ENCODE measurements at regions not wholly inside any gene's neighbourhood (a gene's known extent, or its start where the extent isn't known, plus 50 kb on each side); places are given as distances from the start of the nearest gene placed in this dataset.
"Not testable (repeated sequence)": the region's sequence is repeated elsewhere in the genome, so short reads cannot be mapped to it uniquely, and the experiment has no call there.

DNA sequence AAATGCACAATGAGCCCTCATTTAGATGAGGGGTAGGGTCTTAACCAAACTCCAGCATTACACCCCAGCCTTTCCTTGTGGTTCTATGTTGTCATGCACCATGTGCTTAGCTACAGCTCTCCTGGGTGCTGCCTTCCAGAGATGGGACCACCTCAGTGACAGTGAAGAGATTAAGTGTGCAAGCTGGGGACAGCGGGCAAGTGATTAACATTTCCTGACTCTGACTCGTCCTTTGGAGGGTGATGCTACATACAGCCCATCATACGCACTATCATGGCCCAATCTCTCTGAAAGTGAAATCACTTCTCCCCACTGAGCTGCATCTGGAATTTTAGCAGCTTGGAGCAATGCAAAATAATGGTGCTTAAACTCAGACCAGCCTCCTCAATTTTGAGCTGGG lies 293.0 kb upstream of the PLGLB1 start:
- not testable (repeated sequence) for DNase-seq (ENCODE audit: low read depth in 2 of 2, low spot score in 1 of 2)

DNA sequence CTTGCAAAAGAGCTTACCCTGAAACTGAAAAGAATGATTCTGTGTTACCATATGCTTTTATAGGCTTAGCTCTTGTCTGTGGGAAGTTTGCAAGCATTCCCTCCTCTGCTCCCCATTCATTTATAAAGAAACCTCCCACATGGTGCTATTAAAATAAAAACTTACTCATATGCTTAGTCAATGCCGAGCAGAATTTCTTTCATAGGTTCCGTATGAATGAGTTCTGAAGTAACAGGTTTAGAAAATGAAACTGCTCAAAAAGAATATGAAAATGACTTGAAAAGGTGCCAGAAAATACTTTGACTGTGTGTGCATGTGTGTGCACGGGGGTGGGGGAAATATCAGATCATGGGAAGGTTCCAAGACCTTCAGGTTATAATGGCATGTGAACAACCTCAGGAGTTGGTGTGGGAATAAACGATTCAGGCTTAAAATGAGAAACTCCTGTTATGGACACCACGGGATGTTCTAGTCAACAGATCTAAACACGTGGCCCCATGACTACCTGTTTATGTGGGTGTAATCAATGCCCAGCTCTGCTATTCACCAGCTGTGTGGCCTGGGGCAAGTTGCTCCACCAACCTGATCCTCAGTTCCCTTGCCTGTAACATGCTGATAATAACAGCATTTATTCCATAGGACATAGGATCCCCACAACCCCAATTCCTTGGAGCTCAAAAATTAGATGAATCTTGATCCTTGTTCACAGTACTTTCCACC lies 293.7 kb upstream of the PLGLB1 start:
- DNase-seq (ENCODE audit: low read depth in 2 of 2, low spot score in 1 of 2): not testable (repeated sequence)

GRCh38 chr2:87317193-87317592 lies 295.5 kb upstream of the PLGLB1 start:
- not testable (repeated sequence) for DNase-seq (ENCODE audit: low read depth in 2 of 2, low spot score in 1 of 2)

DNA sequence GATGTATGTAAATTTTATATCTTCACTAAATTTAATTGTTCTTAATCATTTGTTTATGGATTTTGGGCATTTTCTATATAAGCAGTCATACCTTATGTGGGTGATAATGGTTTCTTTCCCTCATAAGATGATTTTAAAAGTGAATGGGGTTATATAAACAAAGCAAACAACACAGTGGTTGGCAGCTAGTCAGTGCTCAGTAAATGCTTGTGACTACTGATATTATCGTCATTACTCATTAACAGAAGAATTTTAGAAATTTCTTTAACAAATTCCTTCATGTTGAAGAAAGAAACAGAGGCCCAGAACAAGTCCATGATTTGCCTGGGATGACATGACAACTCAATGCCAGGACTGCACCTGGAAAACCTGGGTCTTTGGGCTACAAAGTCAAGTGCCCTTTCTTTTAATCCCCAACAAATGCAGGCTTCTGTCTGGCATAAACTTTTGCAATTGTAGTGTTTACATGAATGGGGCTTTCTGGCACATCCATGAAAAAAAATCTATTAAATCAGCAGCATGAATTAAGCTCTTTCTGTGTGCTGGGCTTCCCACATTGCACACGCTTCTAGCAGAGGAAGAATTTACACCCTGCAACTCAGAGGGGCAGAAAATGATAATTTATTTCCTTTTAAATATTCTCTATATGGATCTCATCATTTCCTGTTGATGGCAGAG lies 297.3 kb upstream of the PLGLB1 start:
- not testable (repeated sequence) for DNase-seq (ENCODE audit: low read depth in 2 of 2, low spot score in 1 of 2)

- not testable (repeated sequence) for DNase-seq (ENCODE audit: low read depth in 2 of 2, low spot score in 1 of 2)
These were observed 298.1 kb upstream of the PLGLB1 start for GRCh38 chr2:87319705-87320104.

DNA sequence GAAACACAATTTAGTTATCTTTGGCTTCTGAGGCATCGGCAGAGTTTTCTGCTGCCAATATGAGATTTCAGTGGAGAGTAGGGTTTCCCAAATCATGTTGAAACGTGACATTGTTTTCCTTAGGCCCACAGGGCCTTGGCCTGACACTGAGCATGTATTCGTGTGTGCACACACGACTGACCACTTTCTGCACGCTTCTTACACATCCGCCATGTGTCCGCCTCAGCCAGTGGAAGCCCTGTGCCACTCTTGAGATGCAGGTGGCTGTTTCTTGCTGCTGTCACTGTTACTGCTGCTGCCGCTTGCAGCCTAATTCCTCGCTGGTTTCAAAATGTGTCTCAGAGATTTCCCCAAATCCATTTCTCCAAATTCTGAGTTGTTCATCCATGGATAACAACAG lies 299.6 kb upstream of the PLGLB1 start:
- not testable (repeated sequence) for DNase-seq (ENCODE audit: low read depth in 2 of 2, low spot score in 1 of 2)

DNA sequence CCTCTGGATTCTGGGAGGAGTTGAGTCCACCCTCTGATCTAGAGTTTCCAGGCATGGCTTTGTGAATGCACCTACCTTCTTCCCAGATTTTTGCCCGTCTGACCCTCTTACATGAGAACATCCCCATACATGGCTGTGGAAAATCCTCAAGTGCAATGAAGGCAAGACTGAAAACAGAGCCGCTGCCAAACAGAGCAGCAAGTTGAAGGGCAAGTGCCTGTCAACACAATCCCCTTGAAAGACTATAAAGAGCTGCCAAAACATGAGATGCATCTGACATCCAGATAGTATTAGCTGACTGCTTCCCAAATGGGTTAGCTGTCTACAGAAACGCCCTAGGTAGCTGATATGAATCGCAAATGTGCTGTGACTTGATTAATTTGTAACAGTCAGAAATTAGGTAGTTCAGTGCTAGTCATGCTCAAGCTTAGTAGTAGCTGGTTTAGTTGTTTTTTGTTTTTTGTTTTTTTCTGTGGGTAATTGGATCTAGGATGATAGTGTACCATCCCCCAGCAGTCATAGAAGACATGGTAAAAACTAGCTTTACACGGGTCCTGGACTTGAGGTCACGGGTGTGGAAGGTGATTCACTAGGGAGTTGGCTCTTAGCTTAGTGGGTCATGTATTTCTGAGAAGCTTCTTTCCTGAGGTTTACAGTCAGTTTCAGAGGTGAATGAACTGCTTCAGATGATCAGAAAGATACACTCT lies 302.8 kb upstream of the PLGLB1 start:
- DNase-seq (ENCODE audit: low read depth in 2 of 2, low spot score in 1 of 2): not testable (repeated sequence)

DNA sequence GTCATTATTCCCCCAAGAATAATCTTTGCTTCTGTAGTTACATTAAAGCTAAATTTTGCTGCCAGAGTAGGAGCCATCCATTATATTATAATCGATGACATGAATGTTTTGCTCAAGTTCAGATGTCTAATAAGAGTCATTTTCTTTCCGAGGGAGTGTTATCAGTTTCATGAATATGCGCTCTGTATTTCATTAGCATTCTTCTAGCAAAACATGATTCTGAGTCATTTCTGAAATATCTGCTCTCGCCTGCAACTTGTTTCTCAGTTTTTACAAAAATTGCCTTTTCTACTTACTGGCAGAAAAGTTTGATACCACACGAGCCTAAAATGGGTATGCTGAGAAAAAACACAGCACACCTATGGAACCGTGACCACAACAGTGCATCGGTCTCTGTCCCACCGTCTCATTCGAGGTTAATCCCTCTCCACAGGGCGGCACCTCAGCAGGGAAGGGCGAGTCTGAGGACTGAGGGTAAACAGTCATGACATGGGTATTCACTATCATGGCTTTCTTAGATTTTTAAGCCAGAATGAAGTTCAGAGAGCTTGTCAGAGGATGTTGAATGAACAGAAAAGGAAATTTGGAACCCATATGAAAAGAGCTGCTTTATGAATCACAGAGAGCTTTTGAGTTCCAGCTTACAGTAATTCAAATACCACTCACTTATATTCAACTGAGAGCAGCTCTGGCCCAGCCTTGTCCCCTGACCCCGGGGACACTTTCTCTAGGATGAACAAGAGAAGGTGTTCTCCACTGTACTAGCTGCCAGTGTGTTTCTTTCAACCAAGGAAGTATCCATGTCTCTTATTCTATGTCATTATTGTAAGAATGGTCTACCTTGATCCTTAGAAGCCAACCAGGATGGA lies 303.6 kb upstream of the PLGLB1 start:
- not testable (repeated sequence) for DNase-seq (ENCODE audit: low read depth in 2 of 2, low spot score in 1 of 2)

DNA sequence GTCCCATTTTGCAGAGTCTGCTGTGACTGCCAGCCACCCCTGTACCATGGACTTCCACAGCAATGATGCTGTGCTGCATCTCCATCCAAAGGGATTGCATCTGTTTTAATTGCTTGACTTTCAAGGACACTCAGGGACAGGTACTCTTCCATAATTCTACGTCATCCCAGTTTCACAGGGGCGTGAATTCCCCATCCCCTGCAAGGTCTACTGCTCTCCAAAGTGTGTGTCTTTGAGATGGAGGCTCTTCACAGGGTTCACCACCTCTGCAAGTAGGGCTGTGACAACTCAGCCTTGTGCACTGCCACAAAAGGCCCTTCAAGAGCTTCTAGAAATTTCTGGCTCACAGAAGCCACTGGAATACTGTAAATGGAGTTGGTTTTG lies 304.3 kb upstream of the PLGLB1 start:
- not testable (repeated sequence) for DNase-seq (ENCODE audit: low read depth in 2 of 2, low spot score in 1 of 2)

DNA sequence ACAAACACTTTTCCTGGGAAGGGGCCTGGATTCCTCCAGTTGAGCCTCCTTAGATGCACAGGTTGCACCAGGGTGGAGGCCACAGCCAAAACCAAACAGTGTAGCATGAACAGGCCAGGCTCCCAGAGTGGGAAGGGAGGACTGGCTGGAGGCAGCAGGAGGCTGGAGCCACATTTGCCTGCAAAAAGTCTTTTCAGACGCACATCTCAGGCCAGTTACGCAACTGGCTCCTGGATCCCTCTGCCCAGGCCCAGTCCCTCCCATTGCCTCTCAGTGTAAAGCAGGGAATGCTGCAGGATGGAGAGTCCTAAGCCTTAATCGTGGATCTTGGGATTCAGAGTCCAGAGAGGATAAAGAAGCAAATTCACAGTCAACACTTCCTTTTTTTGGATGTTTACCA lies 305.1 kb upstream of the PLGLB1 start:
- not testable (repeated sequence) for DNase-seq (ENCODE audit: low read depth in 2 of 2, low spot score in 1 of 2)

DNA sequence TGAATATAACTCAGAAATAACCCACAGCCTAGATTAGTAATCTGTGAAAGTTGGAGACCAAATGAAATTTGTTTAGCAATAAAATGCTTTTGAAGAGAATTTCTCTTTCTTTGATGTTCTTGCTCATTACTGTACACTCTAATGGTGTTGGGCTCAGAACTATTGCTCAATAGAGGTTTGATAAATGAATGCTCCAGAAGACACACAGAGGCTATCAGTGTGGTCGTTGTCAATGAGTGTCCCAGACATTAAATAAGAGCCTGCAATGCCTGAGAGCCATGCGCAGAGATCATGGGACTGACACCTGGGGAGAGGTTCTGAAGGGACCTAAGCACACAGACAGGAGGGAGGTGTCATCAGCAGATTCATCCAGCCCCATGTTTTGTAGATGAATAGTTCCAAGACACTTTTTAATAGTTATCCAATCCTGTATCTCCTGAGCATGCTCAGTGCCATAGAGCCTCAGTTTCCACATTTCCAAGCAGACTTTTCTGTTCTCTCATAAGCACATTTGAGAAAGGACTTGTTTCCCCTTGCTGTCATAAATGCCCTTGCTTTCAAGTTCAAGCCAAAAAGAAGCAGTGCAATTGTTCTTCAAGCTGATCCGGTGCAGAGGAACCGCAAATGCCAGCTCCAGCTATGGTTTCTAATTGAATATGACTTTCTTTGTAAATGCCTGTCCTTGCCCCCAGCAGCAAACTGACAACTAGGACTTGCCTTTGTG lies 306.2 kb upstream of the PLGLB1 start:
- not testable (repeated sequence) for DNase-seq (ENCODE audit: low read depth in 2 of 2, low spot score in 1 of 2)

- DNase-seq (ENCODE audit: low read depth in 2 of 2, low spot score in 1 of 2): not testable (repeated sequence)
These were observed 307.9 kb upstream of the PLGLB1 start for GRCh38 chr2:87329529-87329928.

GRCh38 chr2:87330486-87330885 lies 308.8 kb upstream of the PLGLB1 start:
- not testable (repeated sequence) for DNase-seq (ENCODE audit: low read depth in 2 of 2, low spot score in 1 of 2)

DNA sequence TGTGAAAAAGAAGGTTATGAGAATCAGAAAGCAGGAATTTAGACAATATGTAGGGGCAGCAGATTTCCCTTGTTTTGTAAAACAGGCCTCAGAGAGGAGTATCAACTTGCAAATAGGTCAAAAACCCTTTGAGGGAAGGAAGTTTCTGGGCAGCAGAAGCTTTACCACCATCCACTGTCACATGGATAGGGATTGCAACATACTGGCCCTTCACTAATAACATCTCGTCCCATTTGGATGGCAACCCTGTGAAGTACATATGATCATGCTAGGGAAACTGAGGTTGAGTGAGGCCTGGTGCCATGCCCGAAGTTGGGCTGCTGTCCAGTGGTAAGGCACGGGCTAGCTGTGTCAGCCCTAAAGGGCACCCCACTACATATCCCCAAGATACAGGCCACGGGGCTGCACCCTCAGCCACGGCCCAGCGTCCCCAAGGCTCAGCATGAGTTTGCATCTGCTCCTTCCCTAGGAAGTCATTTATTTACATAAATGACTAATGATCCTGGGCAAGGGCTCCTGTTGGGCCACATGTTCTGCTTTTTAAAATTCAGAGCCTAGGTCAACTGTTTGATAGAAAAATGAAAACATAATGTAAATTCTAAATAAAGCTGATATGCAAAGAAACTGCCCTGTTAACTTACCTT lies 310.4 kb upstream of the PLGLB1 start:
- not testable (repeated sequence) for DNase-seq (ENCODE audit: low read depth in 2 of 2, low spot score in 1 of 2)

- not testable (repeated sequence) for DNase-seq (ENCODE audit: low read depth in 2 of 2, low spot score in 1 of 2)
These were observed 313.2 kb upstream of the PLGLB1 start for GRCh38 chr2:87334888-87335287.

- not testable (repeated sequence) for DNase-seq (ENCODE audit: low read depth in 2 of 2, low spot score in 1 of 2)
These were observed 317.4 kb upstream of the PLGLB1 start for GRCh38 chr2:87338998-87339397.

- DNase-seq (ENCODE audit: low read depth in 2 of 2, low spot score in 1 of 2): not testable (repeated sequence)
These were observed 320.0 kb upstream of the PLGLB1 start for GRCh38 chr2:87341601-87342014.

DNA sequence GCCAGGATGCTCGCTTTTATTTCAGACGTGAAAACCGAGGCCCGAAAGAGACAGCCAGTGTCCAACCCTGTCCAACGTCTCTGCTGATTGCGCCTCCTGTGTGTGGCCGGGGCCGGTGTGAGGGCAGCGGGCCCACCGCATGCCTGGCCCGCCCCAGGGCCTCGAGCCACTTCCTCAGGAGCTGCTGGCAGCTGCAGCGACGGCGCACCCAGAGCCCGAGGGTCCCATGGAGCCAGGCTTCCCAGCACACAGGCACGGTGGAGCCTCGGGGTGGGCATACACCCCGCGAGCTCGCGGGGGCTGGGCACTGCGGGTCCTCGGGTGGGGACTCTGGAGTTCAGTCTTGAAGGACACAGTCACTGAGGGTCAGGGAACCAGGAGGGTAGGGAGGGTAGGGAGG lies 320.5 kb upstream of the PLGLB1 start:
- not testable (repeated sequence) for DNase-seq (ENCODE audit: low read depth in 2 of 2, low spot score in 1 of 2)

GRCh38 chr2:87343347-87343746 lies 321.7 kb upstream of the PLGLB1 start:
- DNase-seq (ENCODE audit: low read depth in 2 of 2, low spot score in 1 of 2): not testable (repeated sequence)

DNA sequence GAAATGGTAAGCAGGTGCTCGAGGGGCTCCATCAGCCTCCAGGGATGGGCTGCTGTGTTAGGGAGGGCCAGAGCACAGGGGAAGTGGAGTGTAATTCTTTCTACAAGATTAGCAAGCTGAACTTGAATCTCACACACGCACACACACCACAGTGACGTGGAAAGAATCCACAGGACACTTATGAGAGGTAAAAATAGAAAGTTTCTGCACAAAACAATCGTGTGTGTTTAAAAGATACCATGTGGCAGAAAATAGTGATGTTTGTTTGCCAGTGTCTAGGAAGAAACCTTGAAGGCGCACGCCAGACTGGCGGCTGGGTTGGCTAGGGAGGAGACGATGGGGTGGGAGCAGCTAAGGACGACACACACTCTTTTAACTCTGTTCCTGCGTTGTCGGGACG lies 323.6 kb upstream of the PLGLB1 start:
- not testable (repeated sequence) for DNase-seq (ENCODE audit: low read depth in 2 of 2, low spot score in 1 of 2)
